Renal cortical epithelial cell (primary cell): ENCODE measurements at regions not wholly inside any gene's neighbourhood (a gene's known extent, or its start where the extent isn't known, plus 50 kb on each side); places are given as distances from the start of the nearest gene placed in this dataset.
"Not testable (repeated sequence)": the region's sequence is repeated elsewhere in the genome, so short reads cannot be mapped to it uniquely, and the experiment has no call there.

ENCODE experiments used
- DNase-seq: peaks from one replicate; pipeline ENCODE4 v3.0.0-alpha.2; 2011; ENCODE audit warnings: low read depth

GRCh38 chr5:96207420-96207819, 225.6 kb downstream of the PCSK1 start:
- no peak for DNase-seq

DNA sequence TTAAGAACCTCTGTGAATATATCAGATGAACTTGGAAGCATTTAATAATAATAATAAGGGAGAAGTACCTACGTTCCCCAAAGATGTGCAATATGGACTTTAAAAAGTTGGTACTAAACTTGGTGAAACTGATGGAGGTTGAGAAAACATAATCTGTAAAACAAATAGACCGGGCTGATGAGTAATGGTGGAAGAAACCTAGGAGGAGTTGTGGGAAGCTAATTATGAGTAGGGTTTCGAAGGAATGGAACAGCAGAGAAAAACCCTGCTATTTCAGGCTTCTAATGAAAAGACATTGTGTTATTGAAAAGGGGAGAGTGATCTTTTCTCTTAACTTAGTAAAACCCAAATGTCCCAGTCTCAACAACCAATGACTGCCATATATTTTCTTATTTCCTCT, 229.3 kb downstream of the PCSK1 start:
- DNase-seq, result no peak

DNA sequence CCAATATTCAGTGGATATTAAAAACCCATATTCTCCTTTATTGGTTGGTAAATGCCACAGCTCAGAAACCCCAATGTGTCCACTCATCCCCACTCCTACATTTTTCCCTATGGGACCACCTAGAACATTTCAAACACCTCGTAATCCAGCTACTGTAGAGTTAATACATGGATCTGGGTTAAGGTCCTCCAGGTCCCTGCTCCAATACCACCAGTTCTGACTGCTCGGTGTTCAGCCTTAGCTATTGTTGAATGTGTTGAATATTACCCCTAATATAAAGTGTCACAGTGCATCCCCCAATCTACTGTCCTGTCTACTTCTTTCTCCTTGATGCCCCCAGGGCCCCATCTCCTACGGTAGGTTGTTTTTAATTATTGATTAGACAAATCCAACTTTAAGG, 231.5 kb downstream of the PCSK1 start:
- no peak for DNase-seq

DNA sequence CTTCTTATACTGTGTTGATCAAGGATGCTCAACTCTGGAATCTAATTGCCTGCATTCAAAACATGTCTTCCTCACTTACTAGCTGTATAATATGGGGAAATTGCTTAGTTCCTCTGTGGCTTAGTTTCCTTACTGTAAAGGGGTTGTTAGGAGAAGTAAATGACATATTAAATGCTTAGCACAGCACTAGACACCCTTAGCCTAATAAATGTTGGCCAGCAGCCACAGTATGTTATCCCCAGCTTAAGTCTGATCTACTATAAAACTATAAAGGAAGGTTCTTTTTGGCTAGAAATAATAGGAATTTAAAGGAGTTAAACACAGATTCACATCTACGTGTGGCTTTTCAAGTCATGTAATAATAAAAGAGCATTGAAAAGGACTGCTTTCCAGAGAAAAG, 232.4 kb downstream of the PCSK1 start:
- DNase-seq, result no peak

DNA sequence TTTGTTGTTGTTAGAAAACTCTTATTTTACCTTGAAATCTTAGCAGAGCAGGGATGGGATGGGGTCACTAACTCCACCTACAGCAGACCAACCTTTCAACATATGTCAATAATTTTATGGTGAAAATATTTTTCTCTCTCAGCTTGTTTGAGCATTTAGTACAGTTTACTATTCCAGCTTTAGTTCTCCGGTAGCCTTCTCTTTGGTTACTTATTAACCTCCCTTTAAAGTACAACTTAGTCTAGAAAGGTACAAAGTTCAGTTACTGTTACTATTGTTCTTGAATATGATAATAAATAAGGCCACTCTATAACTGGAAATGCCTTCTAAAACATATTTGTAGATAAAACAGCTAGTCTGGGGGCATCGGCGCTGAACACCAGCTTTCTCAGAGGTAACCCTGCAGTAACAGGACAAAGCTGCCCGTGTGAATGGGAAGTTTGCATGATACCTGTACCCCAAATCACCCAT, 233.3 kb downstream of the PCSK1 start:
- peak; percentile 77 for DNase-seq

GRCh38 chr5:96198356-96199058, 234.5 kb downstream of the PCSK1 start:
- no peak for DNase-seq

DNA sequence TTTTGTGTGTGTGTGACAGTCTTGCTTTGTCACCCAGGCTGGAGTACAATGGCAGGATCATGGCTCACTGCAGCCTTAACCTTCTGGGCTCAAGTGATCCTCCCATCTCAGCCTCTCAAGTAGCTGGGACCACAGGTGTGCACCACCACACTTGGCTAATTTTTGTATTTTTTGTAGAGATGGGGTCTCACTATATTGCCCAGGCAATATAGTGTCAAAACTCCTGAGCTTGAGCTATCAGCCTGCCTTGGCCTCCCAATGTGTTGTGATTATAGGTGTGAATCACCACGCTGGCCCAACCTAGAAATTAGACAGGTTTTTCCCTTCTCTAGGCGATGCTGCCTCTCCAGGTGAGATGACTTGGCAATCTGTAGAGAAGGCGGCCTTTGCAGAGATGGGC, 235.3 kb downstream of the PCSK1 start:
- DNase-seq, result not testable (repeated sequence)

- DNase-seq, result no peak
Observed at GRCh38 chr5:96197347-96197746, 235.7 kb upstream of the ELL2 start.

GRCh38 chr5:96196890-96197289, 235.2 kb upstream of the ELL2 start:
- no peak for DNase-seq

DNA sequence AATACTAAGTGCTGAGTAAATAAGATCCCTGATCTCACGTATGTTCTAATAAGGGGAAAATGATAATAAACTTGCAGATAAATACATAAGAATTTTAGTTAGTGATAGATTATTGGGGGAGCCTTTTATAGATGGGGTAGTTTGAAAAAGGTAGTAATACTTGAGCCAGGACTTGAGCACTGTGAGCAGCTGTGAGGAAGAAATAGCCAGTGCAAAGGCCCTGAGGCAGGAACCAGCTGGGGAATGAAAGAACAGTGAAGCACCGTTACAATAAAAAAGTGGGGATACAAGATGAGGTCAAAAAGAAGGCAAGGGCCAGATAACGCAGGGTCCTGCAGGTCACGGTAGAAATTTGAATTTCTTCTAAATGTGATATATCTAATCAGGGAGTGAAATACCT, 234.8 kb upstream of the ELL2 start:
- DNase-seq, result no peak

GRCh38 chr5:96195123-96195522, 233.5 kb upstream of the ELL2 start:
- peak; percentile 49 for DNase-seq

DNA sequence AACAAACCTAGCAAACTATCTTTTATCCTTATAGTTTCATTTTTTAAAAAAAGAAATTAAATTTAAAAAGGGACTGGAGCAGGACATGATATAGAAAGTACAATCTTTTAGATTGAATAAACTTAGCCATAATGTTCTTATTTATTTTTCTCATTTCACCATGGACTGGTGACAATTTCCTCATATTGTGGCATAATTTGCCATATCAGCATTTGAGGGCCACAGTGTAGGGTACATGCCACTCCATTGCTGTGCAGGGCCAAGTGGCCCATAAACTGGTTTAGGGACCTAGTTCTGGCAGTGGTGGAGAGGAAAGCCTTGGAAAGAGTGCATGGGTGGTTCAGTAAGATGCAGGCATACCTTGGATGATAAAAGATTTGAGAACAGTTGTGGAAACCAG, 232.9 kb upstream of the ELL2 start:
- no peak for DNase-seq

GRCh38 chr5:96193946-96194345, 232.3 kb upstream of the ELL2 start:
- no peak for DNase-seq

DNA sequence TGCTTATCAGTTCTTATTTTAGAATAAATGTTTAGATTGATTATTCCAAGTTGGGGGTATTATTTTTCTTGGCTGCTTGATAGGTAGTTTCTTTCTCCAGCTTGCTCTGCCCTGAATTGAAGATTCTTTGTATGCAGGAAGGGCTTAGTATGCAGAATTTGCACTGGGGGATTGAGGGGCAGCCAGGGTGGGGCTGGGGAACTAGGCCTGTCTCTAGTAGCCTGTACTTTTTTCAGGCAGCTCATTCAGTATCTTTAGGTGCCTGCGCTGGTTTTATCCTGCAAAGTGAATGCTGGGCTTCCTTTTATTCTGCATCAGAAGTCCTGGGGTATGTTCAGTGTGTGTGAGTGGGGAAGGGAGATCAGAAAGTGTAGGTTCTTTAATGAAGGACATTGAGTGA, 228.3 kb upstream of the ELL2 start:
- DNase-seq, result no peak

DNA sequence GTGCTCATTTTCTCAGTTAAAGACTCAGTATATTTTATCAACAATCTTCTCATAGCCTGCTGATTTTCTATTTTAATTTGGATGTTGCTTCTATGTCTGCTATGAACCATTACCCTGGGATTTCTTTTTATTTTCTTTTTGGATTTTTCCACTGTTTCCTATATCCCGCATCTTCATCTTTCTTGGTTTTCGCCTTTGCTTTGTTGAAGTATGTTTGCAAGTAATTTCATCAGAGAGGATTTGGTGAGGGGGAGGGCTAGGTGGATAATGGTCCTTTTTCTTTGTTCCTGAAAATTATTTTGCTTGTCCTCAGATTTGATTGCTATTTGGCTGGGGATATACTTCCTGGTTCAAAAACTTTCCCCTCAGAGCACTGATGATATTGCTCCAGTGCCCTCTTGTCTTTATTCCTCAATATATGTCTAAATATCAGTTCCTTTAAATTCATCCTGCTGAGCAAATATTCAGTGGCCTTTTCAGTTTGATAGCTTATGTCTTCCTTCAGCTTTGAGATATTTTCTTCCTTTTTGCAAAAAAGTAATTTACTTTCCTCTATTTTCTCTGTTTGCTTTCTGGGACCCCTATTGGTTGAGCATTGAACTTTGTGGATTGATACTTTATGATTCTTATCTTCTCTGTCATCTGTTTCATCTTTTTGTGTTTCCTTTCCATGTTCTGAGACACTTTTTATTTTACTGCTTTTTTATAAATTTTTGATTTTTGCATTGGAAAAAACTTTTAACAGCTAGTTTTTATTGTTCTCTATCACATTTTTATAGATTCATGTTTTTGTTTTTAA, 227.6 kb upstream of the ELL2 start:
- DNase-seq, result no peak

DNA sequence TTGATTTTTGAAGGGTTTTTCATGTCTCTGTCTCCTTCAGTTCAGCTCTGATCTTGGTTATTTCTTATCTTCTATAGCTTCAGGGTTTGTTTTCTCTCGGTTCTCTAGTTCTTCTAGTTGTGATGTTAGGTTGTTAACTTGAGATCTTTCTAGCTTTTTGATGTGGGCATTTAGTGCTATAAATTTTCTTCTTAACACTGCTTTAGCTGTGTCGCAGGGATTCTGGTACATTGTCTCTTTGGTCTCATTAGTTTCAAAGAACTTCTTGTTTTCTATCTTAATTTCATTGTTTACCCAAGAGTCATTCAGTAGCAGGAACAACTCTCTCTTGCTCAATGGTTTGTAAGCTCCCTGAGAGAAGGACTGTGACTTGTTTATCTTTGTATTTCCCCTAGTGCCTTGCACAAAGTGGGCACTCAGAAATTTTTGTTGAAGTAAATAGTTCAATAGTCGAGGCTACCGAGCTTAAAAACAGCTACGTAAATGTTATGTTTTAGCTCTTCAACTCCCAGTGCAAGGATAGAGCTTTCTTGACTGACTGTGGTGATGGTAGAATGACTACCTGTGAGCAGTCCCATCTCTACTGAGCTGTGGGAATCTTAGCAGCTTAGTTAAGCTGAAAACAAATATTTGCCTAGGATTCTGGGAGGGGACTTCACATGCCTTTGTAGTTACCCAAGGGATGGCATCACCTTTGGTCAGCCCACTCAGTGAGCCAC, 225.8 kb upstream of the ELL2 start:
- no peak for DNase-seq

- DNase-seq, result not testable (repeated sequence)
Observed at GRCh38 chr5:96184510-96184909, 222.9 kb upstream of the ELL2 start.

GRCh38 chr5:96180684-96181435, 219.2 kb upstream of the ELL2 start:
- DNase-seq, result no peak

DNA sequence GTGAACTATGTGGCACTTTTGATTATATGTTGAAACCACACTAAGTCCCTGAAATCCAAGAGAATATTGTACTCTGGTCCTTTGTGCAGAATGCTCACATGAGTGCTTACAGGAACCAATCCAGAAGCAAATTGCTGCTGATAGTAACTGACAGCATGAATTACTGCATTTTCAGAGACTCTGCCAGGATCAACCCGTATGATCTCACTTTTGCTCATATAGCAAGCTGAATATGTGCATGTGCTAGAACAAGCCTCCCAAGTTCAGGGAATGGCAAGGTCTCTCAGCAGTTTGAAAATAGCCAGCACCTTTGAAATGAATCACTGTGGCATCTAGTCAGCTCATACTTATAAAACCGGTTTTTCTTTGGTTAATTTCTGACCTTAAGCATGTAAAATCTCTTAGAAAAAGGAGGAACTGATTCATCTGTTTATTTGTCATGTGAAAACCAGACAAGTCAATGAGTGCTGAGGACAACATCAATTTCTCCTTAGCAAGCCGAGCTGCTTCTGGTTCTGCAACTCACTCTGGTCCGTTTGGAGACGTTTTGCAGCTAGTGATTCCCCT, 215.7 kb upstream of the ELL2 start:
- DNase-seq, result peak; percentile 78

- DNase-seq, result no peak
Observed at GRCh38 chr5:96176022-96176421, 214.4 kb upstream of the ELL2 start.

DNA sequence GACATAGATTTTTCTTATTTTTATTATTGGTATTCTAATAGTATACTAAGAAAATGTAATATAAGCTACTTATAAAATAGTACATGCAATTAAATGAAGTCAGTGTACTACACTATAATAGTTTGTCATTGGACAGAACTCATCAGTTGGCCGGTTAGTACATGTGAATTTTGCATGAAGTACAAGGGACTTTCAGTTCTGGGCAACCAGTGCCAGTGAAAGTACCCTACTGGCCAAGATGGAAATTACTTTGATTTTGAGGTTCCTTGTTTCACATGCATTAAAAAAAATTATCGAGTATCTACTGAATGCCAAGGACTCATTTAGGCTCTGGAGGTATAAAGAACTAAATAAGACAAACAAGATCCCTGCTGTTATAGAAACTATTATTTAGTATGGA, 213.4 kb upstream of the ELL2 start:
- peak; percentile 31 for DNase-seq

DNA sequence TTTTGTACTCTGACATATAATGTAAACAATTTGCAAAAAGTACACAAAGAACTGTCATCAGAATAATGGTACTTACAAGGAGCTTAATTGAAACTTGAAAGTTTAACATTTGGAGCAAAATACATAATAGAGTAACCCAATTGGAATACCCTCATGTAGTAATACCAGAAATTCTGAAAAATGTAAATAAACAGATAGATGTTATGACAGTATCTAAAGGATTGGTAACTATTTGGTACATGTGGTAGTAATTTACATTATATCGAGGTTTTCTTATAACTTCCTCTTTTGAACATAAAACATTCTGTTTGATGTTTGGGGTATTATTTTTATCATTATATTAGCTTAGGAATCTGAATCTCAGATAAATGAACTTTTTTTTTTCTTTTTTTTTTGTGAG, 211.7 kb upstream of the ELL2 start:
- no peak for DNase-seq
